BE2C (cell line): ENCODE measurements at regions not wholly inside any gene's neighbourhood (a gene's known extent, or its start where the extent isn't known, plus 50 kb on each side); places are given as distances from the start of the nearest gene placed in this dataset.

Experiments
- DNase-seq: peaks from one replicate; pipeline ENCODE4 v3.0.0-alpha.2; 2020
- H3K27me3 ChIP-seq: fragments of 250-450 bp; sonication (Bioruptor Pico); 2 replicates; pipeline ENCODE4 v1.5.1; 2020; ENCODE audit warnings: mild to moderate bottlenecking
- H3K36me3 ChIP-seq: fragments of 250-450 bp; sonication (Bioruptor Pico); 2 replicates; pipeline ENCODE4 v1.5.1; 2020; ENCODE audit warnings: mild to moderate bottlenecking
- H3K4me1 ChIP-seq: fragments of 250-450 bp; sonication (Bioruptor Pico); 2 replicates; pipeline ENCODE4 v1.5.1; 2020
- H3K4me3 ChIP-seq: 2 replicates; pipeline ENCODE4 v1.5.1; 2011; ENCODE audit warnings: low read depth, low read length
- H3K9me3 ChIP-seq: fragments of 250-450 bp; sonication (Bioruptor Pico); 2 replicates; pipeline ENCODE4 v1.5.1; 2020
- TF ChIP-seq, protein P1 (sequence below): IDR thresholded peaks from 2 replicates; pipeline ENCODE4 v1.5.1; 2012; ENCODE audit warnings: mild to moderate bottlenecking, low read depth, low read length

DNA sequence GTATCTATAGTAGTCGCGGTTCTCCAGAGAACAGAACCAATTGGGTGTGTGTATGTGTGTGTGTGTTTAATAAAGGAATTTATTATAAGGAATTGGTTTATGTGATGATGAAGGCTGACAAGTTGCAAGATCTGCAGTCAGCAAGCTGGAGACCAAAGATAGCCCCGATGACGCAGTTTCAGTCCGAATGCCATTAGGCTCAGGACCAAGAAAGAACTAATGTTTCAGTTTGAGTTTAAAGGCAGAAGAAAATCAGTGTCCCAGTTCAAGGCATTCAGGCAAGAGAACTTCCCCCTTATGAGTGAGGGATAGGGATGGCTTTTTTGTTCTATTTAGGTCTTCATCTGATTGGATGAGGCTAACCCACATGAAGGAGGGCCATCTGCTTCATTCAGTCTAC lies 221.6 kb downstream of the HNMT start:
- DNase-seq, result no peak
- Histone ChIP-seq H3K36me3 (no peaks in the 10 kb centered on the region), H3K4me1 (no peaks in the 10 kb centered on the region), H3K27me3 (no peaks in the 10 kb centered on the region), H3K4me3 (no peak overlapping the region), H3K9me3 (no peaks in the 10 kb centered on the region)
- TF ChIP-seq, protein P1, sequence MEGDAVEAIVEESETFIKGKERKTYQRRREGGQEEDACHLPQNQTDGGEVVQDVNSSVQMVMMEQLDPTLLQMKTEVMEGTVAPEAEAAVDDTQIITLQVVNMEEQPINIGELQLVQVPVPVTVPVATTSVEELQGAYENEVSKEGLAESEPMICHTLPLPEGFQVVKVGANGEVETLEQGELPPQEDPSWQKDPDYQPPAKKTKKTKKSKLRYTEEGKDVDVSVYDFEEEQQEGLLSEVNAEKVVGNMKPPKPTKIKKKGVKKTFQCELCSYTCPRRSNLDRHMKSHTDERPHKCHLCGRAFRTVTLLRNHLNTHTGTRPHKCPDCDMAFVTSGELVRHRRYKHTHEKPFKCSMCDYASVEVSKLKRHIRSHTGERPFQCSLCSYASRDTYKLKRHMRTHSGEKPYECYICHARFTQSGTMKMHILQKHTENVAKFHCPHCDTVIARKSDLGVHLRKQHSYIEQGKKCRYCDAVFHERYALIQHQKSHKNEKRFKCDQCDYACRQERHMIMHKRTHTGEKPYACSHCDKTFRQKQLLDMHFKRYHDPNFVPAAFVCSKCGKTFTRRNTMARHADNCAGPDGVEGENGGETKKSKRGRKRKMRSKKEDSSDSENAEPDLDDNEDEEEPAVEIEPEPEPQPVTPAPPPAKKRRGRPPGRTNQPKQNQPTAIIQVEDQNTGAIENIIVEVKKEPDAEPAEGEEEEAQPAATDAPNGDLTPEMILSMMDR, result no peak

DNA sequence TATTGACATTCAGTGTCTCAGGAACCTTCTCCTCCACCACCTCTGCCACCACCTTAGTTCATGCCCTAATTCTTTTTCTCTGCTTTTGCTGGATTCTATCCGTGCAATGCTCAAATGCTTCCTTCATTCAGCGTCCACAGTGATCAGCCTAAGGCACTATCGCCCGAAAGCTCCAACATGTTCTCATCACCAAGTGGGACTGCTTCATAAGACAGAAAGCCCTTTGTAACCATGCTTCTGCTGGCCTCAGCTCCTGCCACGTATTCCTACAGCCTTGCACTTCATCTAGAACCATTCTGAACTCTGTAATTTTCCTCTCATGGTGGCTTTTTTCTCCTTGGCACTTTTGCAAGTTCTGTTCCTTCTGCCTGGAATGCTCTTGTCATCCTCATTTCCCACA lies 222.9 kb downstream of the HNMT start:
- no peak for DNase-seq
- Histone ChIP-seq H3K27me3 (no peaks in the 10 kb centered on the region), H3K36me3 (no peaks in the 10 kb centered on the region), H3K9me3 (no peaks in the 10 kb centered on the region), H3K4me3 (no peak overlapping the region), H3K4me1 (no peaks in the 10 kb centered on the region)
- TF ChIP-seq, protein P1, result no peak

DNA sequence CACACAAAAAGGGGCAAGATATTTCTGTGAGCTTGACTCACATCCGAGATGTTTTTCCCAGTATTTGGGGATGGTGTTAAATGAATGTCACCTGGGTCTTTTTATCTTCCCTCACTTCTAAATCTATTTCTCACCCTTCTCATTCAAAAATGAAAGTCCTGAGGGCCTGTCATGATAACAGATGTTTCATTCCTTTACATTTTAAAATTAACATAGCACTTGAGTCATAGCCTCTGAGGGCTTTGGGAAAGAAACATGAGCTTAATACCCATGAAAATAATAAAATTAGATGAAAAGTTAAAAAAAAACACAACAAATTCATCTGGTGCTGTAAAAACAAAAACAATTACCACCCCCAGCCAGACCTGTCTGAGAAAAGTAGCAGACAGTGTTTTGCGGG lies 226.7 kb downstream of the HNMT start:
- no peaks in the 10 kb centered on the region for H3K4me1 ChIP-seq
- TF ChIP-seq, protein P1, result no peak
- DNase-seq, result no peak
- H3K9me3 ChIP-seq, result no peaks in the 10 kb centered on the region
- H3K27me3 ChIP-seq, result no peaks in the 10 kb centered on the region
- H3K4me3 ChIP-seq, result no peak overlapping the region
- no peaks in the 10 kb centered on the region for H3K36me3 ChIP-seq

DNA sequence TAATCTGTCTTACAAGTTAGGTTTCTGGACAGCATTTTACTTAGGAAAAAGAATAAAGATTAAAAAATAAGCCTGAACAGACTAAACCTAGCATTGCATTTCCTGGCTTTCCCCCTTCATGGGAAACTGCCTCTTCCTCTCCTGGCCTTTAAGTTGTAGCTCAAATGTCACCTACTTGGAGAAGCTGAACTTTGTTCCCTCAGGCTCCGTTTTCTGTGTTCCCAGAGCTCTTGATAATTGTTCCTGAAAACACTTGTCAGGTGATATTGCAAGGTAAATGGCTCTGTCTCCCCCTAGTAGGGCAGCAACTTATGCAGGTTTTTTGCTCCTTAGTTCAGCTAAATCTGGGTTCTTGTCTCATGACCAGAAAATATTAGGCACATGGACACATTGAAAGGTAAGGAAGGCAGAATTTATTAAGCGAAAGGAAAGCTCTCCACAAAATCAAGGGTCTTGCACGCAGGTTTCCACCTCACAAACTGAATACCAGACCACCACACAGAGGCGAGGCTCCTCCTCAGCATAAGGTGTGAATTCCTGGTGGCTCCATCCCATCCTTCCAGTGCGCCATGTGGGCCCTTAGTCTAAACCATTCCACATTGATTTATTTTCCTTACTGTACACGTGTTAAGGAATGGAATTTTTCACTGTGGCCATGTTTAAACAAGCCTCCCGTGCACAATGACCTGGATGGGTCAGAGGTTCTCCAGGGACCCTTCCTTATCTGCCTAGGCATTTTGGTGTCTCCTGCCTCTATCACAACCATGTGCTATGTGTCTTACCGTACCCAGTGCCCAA lies 229.3 kb downstream of the HNMT start:
- no peak overlapping the region for H3K4me3 ChIP-seq
- no peaks in the 10 kb centered on the region for H3K27me3 ChIP-seq
- TF ChIP-seq, protein P1, result no peak
- H3K9me3 ChIP-seq, result no peaks in the 10 kb centered on the region
- H3K4me1 ChIP-seq, result no peaks in the 10 kb centered on the region
- no peak for DNase-seq
- no peaks in the 10 kb centered on the region for H3K36me3 ChIP-seq

DNA sequence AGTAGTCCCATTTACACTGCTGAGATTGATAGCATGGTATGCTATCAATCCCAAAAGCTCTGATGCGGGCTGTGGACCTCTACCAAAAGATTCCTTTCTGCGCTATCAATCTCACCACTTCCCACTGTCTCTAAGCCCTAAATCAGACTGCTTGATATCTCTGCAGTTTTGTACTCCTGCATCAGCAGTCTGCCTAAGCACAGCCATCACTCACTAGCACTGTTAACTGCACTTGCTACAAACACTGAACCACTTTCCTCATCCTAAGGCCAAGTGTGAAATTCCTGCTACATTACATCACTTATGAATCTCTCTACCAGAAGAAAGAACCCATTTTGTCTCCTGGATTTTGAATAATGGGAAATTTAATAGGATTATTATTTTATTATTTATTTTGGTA lies 237.0 kb downstream of the HNMT start:
- no peak for DNase-seq
- TF ChIP-seq, protein P1, result no peak
- Histone ChIP-seq H3K27me3 (no peaks in the 10 kb centered on the region), H3K36me3 (no peaks in the 10 kb centered on the region), H3K9me3 (no peaks in the 10 kb centered on the region), H3K4me3 (no peak overlapping the region), H3K4me1 (no peaks in the 10 kb centered on the region)

DNA sequence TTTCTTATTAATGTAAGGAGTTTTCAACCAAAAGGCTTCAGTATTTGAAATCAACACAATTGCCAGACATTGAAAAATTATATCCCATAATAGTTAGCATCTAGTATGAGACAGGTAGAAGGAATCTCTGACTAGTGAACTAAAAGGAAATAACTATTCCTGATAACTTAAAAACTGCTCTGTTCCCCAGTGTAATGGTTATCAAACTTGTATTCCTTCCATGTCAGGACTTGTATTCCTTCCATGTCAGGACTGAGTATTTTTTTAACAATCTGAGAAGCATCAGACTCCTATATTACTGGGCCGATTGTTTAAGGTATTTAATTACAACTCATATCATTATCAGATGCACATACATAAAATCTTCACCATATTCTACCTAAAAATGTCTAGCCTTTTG lies 238.5 kb downstream of the HNMT start:
- no peak for DNase-seq
- TF ChIP-seq, protein P1, result no peak

More for the DNA sequence above, 238.5 kb downstream of the HNMT start:
- Histone ChIP-seq H3K4me1 (no peaks in the 10 kb centered on the region), H3K27me3 (no peaks in the 10 kb centered on the region), H3K36me3 (no peaks in the 10 kb centered on the region), H3K9me3 (no peaks in the 10 kb centered on the region), H3K4me3 (no peak overlapping the region)
